GM12875 (cell line): ENCODE measurements at regions not wholly inside any gene's neighbourhood (a gene's known extent, or its start where the extent isn't known, plus 50 kb on each side); places are given as distances from the start of the nearest gene placed in this dataset.

Experiments
- H3K4me3 ChIP-seq: one replicate; pipeline ENCODE4 v1.5.1; 2011; ENCODE audit warnings: low read depth, low read length, control low read depth
- CTCF ChIP-seq: IDR thresholded peaks from 2 replicates; pipeline ENCODE4 v1.5.1; 2011; ENCODE audit warnings: low read depth, mild to moderate bottlenecking, control low read depth, inconsistent platforms, low read length, moderate library complexity, borderline replicate concordance; ENCODE audit not compliant: insufficient read depth

GRCh38 chr18:43719267-43719795, 442.0 kb upstream of the SYT4 start:
- no peak for TF ChIP-seq CTCF
- no peak overlapping the region for H3K4me3 ChIP-seq

- no peak for TF ChIP-seq CTCF
- no peak overlapping the region for H3K4me3 ChIP-seq
These were observed 442.8 kb upstream of the SYT4 start for GRCh38 chr18:43720041-43720440.

- no peak for TF ChIP-seq CTCF
- no peak overlapping the region for H3K4me3 ChIP-seq
These were observed 458.3 kb upstream of the SYT4 start for GRCh38 chr18:43735570-43735969.

- no peak for TF ChIP-seq CTCF
- no peak overlapping the region for H3K4me3 ChIP-seq
These were observed 467.9 kb upstream of the SYT4 start for GRCh38 chr18:43744960-43745745.

- no peak for TF ChIP-seq CTCF
- no peak overlapping the region for H3K4me3 ChIP-seq
These were observed 473.9 kb upstream of the SYT4 start for GRCh38 chr18:43751203-43751602.

GRCh38 chr18:43751835-43752234, 474.5 kb upstream of the SYT4 start:
- TF ChIP-seq CTCF, result no peak
- H3K4me3 ChIP-seq, result no peak overlapping the region

GRCh38 chr18:43757273-43757672, 480.0 kb upstream of the SYT4 start:
- TF ChIP-seq CTCF, result no peak
- no peak overlapping the region for H3K4me3 ChIP-seq
